Hepatocyte (in vitro differentiated cells): ENCODE measurements at regions not wholly inside any gene's neighbourhood (a gene's known extent, or its start where the extent isn't known, plus 50 kb on each side); places are given as distances from the start of the nearest gene placed in this dataset.
A peak's percentile ranks its signal among the peaks of the same experiment; 100 is the strongest.

Experiments
- DNase-seq: peaks from one replicate; pipeline ENCODE4 v3.0.0-alpha.2; 2016; ENCODE audit warnings: low spot score
- H2AFZ ChIP-seq: fragments of 200-600 bp; sonication (generic); 2 replicates; pipeline ENCODE4 v1.6.0; 2016; ENCODE audit warnings: antibody characterized with exemption, mild to moderate bottlenecking
- H3K27ac ChIP-seq: fragments of 200-600 bp; sonication (generic); 2 replicates; pipeline ENCODE4 v1.5.1; 2016; ENCODE audit warnings: mild to moderate bottlenecking
- H3K27me3 ChIP-seq: fragments of 200-600 bp; sonication (generic); 2 replicates; pipeline ENCODE4 v1.6.1; 2016
- H3K36me3 ChIP-seq: fragments of 200-600 bp; sonication (generic); replicated peaks from 2 replicates; pipeline ENCODE4 v1.5.1; 2016; ENCODE audit warnings: low read depth; ENCODE audit not compliant: insufficient read depth
- H3K4me1 ChIP-seq: fragments of 200-600 bp; sonication (generic); 2 replicates; pipeline ENCODE4 v1.5.1; 2016; ENCODE audit warnings: mild to moderate bottlenecking, moderate library complexity; ENCODE audit not compliant: insufficient read depth
- H3K4me2 ChIP-seq: fragments of 200-600 bp; sonication (generic); 2 replicates; pipeline ENCODE4 v1.6.0; 2016
- H3K4me3 ChIP-seq: fragments of 200-600 bp; sonication (generic); 2 replicates; pipeline ENCODE4 v1.5.1; 2016; ENCODE audit warnings: mild to moderate bottlenecking
- H3K79me2 ChIP-seq: fragments of 200-600 bp; sonication (generic); 2 replicates; pipeline ENCODE4 v1.6.0; 2017; ENCODE audit warnings: mild to moderate bottlenecking
- H3K9me2 ChIP-seq: fragments of 200-600 bp; sonication (generic); replicated peaks from 2 replicates; pipeline ENCODE4 v1.6.0; 2017; ENCODE audit warnings: mild to moderate bottlenecking; ENCODE audit not compliant: insufficient read depth
- H3K9me3 ChIP-seq: fragments of 200-600 bp; sonication (generic); 2 replicates; pipeline ENCODE4 v1.5.1; 2016; ENCODE audit warnings: low read depth, mild to moderate bottlenecking
- H4K20me1 ChIP-seq: fragments of 200-600 bp; sonication (generic); 2 replicates; pipeline ENCODE4 v1.6.0; 2016; ENCODE audit warnings: mild to moderate bottlenecking; ENCODE audit not compliant: insufficient read depth, poor library complexity, severe bottlenecking
- EZH2 ChIP-seq: fragments of 200-600 bp; sonication (generic); IDR thresholded peaks from 2 replicates; pipeline ENCODE4 v1.6.1; 2016; ENCODE audit warnings: antibody characterized with exemption, mild to moderate bottlenecking, borderline replicate concordance
- EZH2phosphoT487 ChIP-seq: fragments of 200-600 bp; sonication (generic); IDR thresholded peaks from one replicate; pipeline ENCODE4 v1.6.1; 2018; ENCODE audit warnings: antibody characterized with exemption, mild to moderate bottlenecking, low read depth, moderate library complexity; ENCODE audit not compliant: unreplicated experiment, severe bottlenecking
- WGBS: methylation state at CpG from one replicate; pipeline ENCODE4 v1.1.6; 2016; ENCODE audit warnings: low lambda C conversion rate; ENCODE audit errors: missing lambda C conversion rate; 5-methylcytosine and 5-hydroxymethylcytosine counted together
- TF ChIP-seq, protein P1 (sequence below): fragments of 200-600 bp; sonication (generic); IDR thresholded peaks from 2 replicates; pipeline ENCODE4 v1.5.1; 2016; ENCODE audit warnings: antibody characterized with exemption, mild to moderate bottlenecking; ENCODE audit not compliant: poor library complexity

DNA sequence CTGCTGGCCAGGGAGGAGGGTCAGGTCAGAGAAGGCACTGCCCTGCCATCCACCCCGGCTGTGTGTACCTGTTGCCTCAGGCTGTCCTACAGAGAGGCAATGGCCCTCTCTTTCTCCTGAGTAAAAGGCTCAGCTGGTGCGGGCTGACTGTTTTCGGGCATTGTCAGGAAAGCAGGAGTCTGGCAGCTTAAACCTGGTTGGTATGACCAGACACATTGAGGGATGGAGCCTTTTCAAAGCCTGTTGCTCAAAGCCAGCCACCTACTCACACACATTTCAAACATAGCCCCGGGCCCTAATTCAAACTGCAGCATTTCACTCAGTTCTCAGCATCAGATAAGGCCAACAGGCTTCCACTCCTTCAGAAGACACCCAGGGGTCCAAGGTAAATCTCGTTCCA lies 61.8 kb upstream of the PDX1 start:
- H3K9me2 ChIP-seq: no peaks in the 10 kb centered on the region
- no peaks in the 10 kb centered on the region for H3K79me2 ChIP-seq
- H3K4me1 ChIP-seq: no peaks in the 10 kb centered on the region
- H3K36me3 ChIP-seq: no peaks in the 10 kb centered on the region
- H3K9me3 ChIP-seq: no peaks in the 10 kb centered on the region
- H3K27me3 ChIP-seq: peaks cover 42% of the 10 kb centered on the region
- no peak overlapping the region for H2AFZ ChIP-seq
- H4K20me1 ChIP-seq: no peaks in the 10 kb centered on the region
- H3K4me2 ChIP-seq: no peak overlapping the region
- WGBS: 54% methylated on average over 5 of the region's 5 CpGs
- DNase-seq: no peak
- no peak overlapping the region for H3K27ac ChIP-seq
- TF ChIP-seq EZH2phosphoT487 (no peak), EZH2 (no peak)
- TF ChIP-seq, protein P1, sequence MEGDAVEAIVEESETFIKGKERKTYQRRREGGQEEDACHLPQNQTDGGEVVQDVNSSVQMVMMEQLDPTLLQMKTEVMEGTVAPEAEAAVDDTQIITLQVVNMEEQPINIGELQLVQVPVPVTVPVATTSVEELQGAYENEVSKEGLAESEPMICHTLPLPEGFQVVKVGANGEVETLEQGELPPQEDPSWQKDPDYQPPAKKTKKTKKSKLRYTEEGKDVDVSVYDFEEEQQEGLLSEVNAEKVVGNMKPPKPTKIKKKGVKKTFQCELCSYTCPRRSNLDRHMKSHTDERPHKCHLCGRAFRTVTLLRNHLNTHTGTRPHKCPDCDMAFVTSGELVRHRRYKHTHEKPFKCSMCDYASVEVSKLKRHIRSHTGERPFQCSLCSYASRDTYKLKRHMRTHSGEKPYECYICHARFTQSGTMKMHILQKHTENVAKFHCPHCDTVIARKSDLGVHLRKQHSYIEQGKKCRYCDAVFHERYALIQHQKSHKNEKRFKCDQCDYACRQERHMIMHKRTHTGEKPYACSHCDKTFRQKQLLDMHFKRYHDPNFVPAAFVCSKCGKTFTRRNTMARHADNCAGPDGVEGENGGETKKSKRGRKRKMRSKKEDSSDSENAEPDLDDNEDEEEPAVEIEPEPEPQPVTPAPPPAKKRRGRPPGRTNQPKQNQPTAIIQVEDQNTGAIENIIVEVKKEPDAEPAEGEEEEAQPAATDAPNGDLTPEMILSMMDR: no peak
- H3K4me3 ChIP-seq: no peak overlapping the region

DNA sequence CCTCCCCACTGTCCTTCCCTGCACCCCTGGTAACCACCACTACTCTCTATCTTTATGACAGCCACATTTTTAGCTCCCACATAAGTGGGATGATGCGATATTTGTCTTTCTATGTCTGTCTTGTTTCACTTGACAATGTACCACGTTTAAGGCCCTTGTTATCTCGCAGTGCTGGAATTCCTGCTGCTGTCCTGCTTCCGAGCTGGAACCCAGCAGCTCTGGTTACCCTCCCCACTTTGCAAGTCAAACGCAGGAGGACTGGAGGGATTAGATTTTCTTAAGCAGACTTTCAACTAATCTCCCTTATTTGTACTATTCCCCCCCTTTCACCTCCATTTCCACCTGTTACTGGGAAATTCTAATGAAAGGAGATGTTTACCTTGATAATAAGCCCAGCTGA lies 59.1 kb upstream of the PDX1 start:
- Histone ChIP-seq H3K4me2 (no peak overlapping the region), H3K27ac (no peak overlapping the region), H3K4me1 (no peaks in the 10 kb centered on the region), H4K20me1 (no peaks in the 10 kb centered on the region), H3K9me2 (no peaks in the 10 kb centered on the region), H3K27me3 (peaks cover 40% of the 10 kb centered on the region), H3K79me2 (no peaks in the 10 kb centered on the region), H3K9me3 (no peaks in the 10 kb centered on the region), H2AFZ (no peak overlapping the region), H3K36me3 (no peaks in the 10 kb centered on the region), H3K4me3 (no peak overlapping the region)
- 12% methylated on average over 5 of the region's 5 CpGs for WGBS
- DNase-seq: no peak
- no peak for TF ChIP-seq EZH2phosphoT487
- TF ChIP-seq, protein P1: no peak
- TF ChIP-seq EZH2: no peak

DNA sequence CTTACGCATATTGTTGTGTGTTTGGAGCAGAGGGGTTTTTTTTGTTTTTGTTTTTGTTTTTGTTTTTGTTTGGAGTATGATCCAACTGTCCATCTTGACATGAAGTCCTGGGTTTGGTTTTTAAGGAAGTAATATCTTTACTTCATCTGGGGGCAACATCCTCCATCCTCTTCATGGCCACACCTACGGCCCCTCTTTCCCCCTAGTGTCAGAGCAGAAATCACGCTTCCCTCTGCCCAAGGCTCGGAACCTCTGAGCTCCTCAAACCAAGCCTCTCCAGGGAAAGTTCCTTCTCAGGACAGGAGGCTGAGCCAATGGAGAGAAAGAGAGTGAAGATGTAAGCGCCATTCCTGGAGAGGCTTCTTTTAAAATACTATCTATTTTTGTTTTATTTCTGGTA lies 58.6 kb upstream of the PDX1 start:
- TF ChIP-seq EZH2phosphoT487: no peak
- no peak for TF ChIP-seq EZH2
- TF ChIP-seq, protein P1: no peak
- Histone ChIP-seq H3K4me3 (no peak overlapping the region), H3K9me2 (no peaks in the 10 kb centered on the region), H2AFZ (no peak overlapping the region), H3K27me3 (peaks cover 40% of the 10 kb centered on the region), H3K9me3 (no peaks in the 10 kb centered on the region), H3K4me2 (no peak overlapping the region), H3K79me2 (no peaks in the 10 kb centered on the region), H4K20me1 (no peaks in the 10 kb centered on the region), H3K36me3 (no peaks in the 10 kb centered on the region), H3K4me1 (no peaks in the 10 kb centered on the region), H3K27ac (no peak overlapping the region)
- DNase-seq: no peak
- 57% methylated on average over 5 of the region's 5 CpGs for WGBS

DNA sequence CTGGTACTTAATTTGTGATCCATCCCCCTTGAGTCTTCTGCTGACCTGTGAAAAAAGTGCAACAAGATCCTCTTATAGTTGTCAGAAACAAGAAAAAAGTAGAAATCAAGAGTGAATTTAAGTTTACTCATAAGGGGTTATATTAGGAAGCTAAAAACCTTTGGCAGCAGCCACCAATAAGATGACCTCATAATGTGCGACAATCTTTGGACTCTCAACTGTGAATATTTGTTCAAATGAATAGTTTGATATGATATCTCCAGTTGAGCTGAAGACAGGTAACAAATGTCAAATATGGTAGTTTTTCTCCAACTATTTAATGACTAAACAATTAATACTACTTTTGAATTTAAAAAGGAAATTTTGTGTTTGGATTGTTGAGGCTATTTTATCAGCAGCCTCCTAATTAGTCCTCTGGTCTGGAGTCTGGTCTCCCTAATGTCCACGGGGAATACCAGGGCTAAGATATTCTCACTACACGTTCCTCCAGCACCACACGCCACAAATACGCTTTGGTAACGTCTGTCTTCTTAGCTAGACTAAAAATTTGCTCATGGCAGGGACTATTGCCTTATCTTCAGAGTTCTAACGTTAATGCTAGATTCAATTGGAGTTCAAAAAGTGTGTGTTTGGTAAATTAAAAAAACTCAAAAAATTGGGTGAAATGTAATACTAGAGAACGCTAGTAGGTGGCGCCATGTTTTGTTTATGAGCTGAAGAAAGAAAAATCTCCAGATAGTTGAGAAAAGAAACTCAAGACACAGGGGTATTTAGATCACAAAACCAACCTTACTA lies 51.0 kb upstream of the PDX1 start:
- 17% methylated on average over 9 of the region's 9 CpGs for WGBS
- H3K27ac ChIP-seq: peak overlapping the region; percentile 28
- peak overlapping the region; percentile 16 for H2AFZ ChIP-seq

More for the DNA sequence above, 51.0 kb upstream of the PDX1 start:
- H3K4me1 ChIP-seq: peaks cover 5% of the 10 kb centered on the region
- no peaks in the 10 kb centered on the region for H3K9me3 ChIP-seq
- no peaks in the 10 kb centered on the region for H3K9me2 ChIP-seq
- H3K4me2 ChIP-seq: peak overlapping the region; percentile 16
- no peaks in the 10 kb centered on the region for H4K20me1 ChIP-seq
- H3K4me3 ChIP-seq: no peak overlapping the region
- TF ChIP-seq, protein P1: peak; percentile 64
- TF ChIP-seq EZH2: no peak
- no peaks in the 10 kb centered on the region for H3K79me2 ChIP-seq
- no peaks in the 10 kb centered on the region for H3K36me3 ChIP-seq
- peak; percentile 36 for DNase-seq
- no peaks in the 10 kb centered on the region for H3K27me3 ChIP-seq
